NT2/D1 (cell line): ENCODE measurements at regions not wholly inside any gene's neighbourhood (a gene's known extent, or its start where the extent isn't known, plus 50 kb on each side); places are given as distances from the start of the nearest gene placed in this dataset.

Source experiments
- DNase-seq: peaks from one replicate; pipeline ENCODE4 v3.0.0-alpha.2; 2011; ENCODE audit warnings: low read depth, low spot score
- H3K27me3 ChIP-seq: 2 replicates; pipeline ENCODE4 v1.6.0; 2011; ENCODE audit warnings: mild to moderate bottlenecking; ENCODE audit not compliant: insufficient read length, insufficient read depth
- H3K36me3 ChIP-seq: 2 replicates; pipeline ENCODE4 v1.6.1; 2011; ENCODE audit warnings: mild to moderate bottlenecking, low read length, mixed read lengths; ENCODE audit not compliant: insufficient read depth, insufficient read length
- H3K4me1 ChIP-seq: 2 replicates; pipeline ENCODE4 v1.5.1; 2011; ENCODE audit not compliant: insufficient read depth, insufficient read length
- H3K4me3 ChIP-seq: 2 replicates; pipeline ENCODE4 v1.5.1; 2011; ENCODE audit warnings: low read depth; ENCODE audit not compliant: insufficient read length
- H3K9ac ChIP-seq: 2 replicates; pipeline ENCODE4 v1.6.0; 2011; ENCODE audit warnings: low read depth; ENCODE audit not compliant: insufficient read length
- H3K9me3 ChIP-seq: 2 replicates; pipeline ENCODE4 v1.5.1; 2011; ENCODE audit warnings: mild to moderate bottlenecking, low read length; ENCODE audit not compliant: insufficient read depth
- SUZ12 ChIP-seq: IDR thresholded peaks from 2 replicates; pipeline ENCODE4 v1.6.1; 2011; ENCODE audit not compliant: insufficient read length, insufficient read depth; ENCODE audit errors: extremely low read depth
- YY1 ChIP-seq: IDR thresholded peaks from 2 replicates; pipeline ENCODE4 v1.6.1; 2011; ENCODE audit not compliant: insufficient read length, insufficient read depth
- ZNF274 ChIP-seq: IDR thresholded peaks from 2 replicates; pipeline ENCODE4 v1.6.1; 2011; ENCODE audit warnings: mild to moderate bottlenecking, low read depth, low read length

DNA sequence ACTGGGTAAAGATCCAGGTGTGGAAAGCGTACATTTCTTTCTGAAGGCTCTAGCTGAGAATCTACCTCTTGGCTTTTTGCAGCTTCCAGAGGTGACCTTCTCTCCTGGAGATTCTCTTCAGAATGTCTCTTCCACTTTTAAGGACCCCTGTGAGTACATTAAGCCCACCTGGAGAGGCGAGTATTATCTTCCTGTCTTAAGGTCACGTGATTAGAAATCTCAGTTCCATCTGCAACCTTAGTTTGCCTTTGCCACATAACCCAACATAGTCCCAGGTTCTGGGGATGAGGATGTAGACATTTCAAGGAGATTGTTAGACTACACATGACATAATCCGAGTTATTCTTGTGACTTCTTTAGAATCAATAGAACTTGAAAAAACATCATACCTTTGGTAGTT lies 665.5 kb upstream of the POM121L12 start:
- no peak for DNase-seq
- H3K9ac ChIP-seq, result no peak overlapping the region
- no peaks in the 10 kb centered on the region for H3K9me3 ChIP-seq
- no peaks in the 10 kb centered on the region for H3K36me3 ChIP-seq
- no peak overlapping the region for H3K4me3 ChIP-seq
- no peak for TF ChIP-seq YY1
- no peak for TF ChIP-seq SUZ12
- TF ChIP-seq ZNF274, result no peak
- no peaks in the 10 kb centered on the region for H3K27me3 ChIP-seq
- H3K4me1 ChIP-seq, result no peaks in the 10 kb centered on the region

DNA sequence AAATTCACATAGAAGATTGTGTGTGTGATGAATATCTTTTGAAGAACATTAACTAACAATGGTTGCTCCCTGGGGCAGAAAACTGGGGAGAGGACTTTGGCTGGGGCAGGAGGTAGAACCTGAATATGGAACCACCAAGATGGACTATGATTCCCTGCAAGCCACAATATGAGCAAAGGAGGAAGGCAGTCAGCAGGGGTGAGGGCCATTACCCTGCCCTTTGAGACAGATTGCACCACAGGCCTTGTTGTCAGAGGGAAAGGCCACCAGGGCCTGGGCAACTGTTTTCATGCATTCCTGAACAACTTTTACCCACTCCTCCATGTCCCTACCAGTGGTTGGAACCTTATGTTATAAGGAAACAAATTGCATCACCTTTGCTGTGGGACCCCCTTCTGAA lies 670.1 kb upstream of the POM121L12 start:
- Histone ChIP-seq H3K36me3 (no peaks in the 10 kb centered on the region), H3K4me1 (no peaks in the 10 kb centered on the region), H3K4me3 (no peak overlapping the region), H3K27me3 (no peaks in the 10 kb centered on the region), H3K9me3 (no peaks in the 10 kb centered on the region), H3K9ac (no peak overlapping the region)
- TF ChIP-seq YY1 (no peak), ZNF274 (no peak), SUZ12 (no peak)
- DNase-seq, result no peak

DNA sequence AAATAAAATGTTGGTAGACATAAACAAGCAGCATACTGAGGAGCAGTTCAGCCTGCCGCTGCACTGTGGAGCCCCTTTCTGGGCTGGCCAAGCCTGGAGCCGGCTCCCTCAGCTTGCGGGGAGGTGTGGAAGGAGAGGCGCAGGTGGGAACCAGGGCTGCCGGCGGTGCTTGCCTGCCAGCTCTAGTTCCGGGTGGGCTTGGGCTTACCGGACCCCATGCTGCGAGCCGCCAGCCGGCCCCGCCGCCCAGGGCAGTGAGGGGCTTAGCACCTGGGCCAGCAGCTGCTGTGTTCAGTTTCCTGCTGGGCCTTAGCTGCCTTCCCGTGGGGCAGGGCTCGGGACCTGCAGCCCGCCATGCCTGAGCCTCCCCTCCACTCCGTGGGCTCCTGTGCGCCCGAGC lies 672.9 kb upstream of the POM121L12 start:
- Histone ChIP-seq H3K4me3 (no peak overlapping the region), H3K9me3 (no peaks in the 10 kb centered on the region), H3K4me1 (no peaks in the 10 kb centered on the region), H3K9ac (no peak overlapping the region), H3K27me3 (no peaks in the 10 kb centered on the region), H3K36me3 (no peaks in the 10 kb centered on the region)
- DNase-seq, result no peak
- TF ChIP-seq ZNF274 (no peak), SUZ12 (no peak), YY1 (no peak)

DNA sequence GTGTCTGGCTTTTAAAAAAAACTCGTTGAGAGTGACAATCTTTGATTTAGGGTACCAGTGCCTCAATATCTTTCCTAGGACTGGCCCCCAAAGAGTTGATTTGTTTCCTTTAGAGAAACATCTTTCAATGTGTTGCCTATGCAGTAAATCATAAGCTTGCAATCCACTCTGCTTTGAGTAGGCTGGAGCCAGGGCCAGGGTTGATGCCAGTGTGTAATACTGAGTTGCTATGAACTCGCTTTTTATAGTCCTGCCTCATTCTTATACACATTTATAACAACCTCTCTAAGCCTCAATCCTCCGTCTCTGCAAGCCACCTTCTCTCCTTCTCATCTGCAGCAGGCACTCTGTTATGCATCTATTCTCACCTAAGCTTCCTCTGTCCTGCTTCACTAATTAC lies 674.9 kb upstream of the POM121L12 start:
- Histone ChIP-seq H3K4me1 (no peaks in the 10 kb centered on the region), H3K9me3 (no peaks in the 10 kb centered on the region), H3K36me3 (no peaks in the 10 kb centered on the region), H3K27me3 (no peaks in the 10 kb centered on the region), H3K4me3 (no peak overlapping the region), H3K9ac (no peak overlapping the region)
- no peak for DNase-seq
- TF ChIP-seq ZNF274, result no peak
- TF ChIP-seq YY1, result no peak
- no peak for TF ChIP-seq SUZ12

DNA sequence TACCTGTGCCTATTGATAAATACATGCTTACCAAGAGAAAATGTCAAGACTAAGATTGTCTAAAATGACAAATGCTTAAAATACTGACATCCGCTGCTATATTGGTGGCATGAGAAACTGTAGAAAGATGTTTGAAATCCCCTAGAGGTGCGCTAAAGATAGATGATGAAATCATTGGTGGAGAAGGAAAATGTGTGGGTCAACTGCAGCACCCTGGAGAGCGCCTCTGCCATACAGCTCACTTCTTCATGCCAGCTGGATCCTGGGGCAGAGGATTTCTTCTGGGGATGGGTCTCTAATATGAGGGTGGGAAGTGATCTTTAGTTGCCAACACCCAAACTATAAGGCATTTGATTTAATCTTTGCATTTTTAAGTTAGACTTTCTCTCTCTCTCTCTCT lies 680.4 kb upstream of the POM121L12 start:
- DNase-seq, result no peak
- Histone ChIP-seq H3K9me3 (no peaks in the 10 kb centered on the region), H3K27me3 (no peaks in the 10 kb centered on the region), H3K9ac (no peak overlapping the region), H3K4me3 (no peak overlapping the region), H3K4me1 (no peaks in the 10 kb centered on the region), H3K36me3 (no peaks in the 10 kb centered on the region)
- TF ChIP-seq SUZ12 (no peak), YY1 (no peak), ZNF274 (no peak)

DNA sequence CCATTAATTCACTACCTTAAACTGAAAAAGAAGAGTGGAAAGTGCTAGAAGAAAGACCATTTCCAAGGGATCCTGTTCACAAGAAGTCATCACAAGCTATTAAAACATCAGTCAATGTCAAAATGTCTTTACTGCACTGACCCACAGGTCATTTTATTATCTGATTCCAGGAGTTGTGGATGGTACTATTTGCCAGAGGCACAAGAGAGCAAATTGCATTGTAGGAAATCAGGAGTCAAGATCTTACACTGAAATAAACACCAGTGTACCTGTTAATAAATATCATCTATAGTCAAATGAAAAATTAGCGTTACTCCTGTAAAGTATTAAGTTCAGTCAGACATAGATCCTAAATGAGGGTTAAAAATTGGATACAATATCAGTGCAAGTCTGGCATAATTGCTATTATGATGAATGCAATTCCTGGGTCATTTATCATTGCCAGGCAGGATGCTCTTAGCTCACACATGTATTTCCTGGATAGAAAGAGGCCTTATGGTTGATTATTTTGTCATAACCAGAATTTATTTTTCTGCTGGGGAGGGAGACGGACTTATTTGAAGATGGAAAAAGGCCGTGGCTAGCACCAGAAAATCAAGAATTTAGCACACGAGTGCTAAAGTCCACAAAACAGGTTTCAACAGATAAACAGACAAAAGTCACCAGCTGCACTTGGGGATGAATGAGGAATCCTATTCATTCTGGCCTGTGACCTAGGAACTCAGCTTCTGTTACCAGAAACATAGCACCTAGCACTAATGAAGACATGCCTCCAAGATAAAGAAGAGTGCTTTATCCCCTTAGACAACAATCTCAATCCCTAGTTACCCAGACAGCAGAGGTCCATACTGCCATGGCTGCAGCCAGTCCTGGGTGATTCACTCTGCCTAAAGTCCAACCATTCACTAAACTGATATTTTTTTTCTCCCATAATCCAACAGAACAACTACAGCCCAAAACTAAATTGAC lies 683.1 kb upstream of the POM121L12 start:
- H3K9me3 ChIP-seq, result no peaks in the 10 kb centered on the region
- no peak for DNase-seq
- no peaks in the 10 kb centered on the region for H3K4me1 ChIP-seq
- no peak for TF ChIP-seq ZNF274
- TF ChIP-seq YY1, result no peak
- no peak for TF ChIP-seq SUZ12
- no peak overlapping the region for H3K9ac ChIP-seq
- H3K4me3 ChIP-seq, result no peak overlapping the region
- H3K36me3 ChIP-seq, result no peaks in the 10 kb centered on the region
- H3K27me3 ChIP-seq, result no peaks in the 10 kb centered on the region

DNA sequence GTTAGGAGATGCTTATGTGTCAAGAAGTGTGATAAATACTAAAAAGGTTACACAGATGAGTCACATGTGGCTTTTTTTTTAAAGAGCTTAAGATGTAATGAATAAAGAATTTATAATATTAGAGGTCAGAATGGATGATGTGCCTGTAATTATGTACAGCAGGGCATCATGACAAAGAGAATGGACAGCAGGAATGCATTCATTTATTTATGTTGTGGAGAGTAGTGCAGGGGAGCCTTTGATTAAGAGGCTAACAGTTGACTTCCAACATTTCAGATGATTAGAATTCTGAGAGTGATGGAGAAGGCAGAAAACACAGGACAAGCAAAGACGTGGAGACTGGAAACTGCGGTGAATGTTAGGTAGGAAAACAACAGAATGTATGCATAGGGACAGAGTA lies 691.4 kb upstream of the POM121L12 start:
- H3K9me3 ChIP-seq, result no peaks in the 10 kb centered on the region
- TF ChIP-seq SUZ12 (no peak), YY1 (no peak), ZNF274 (no peak)

More for the DNA sequence above, 691.4 kb upstream of the POM121L12 start:
- Histone ChIP-seq H3K27me3 (no peaks in the 10 kb centered on the region), H3K4me1 (no peaks in the 10 kb centered on the region), H3K4me3 (no peak overlapping the region), H3K36me3 (no peaks in the 10 kb centered on the region), H3K9ac (no peak overlapping the region)
- DNase-seq, result no peak
